ENCODE measurements at regions not wholly inside any gene's neighbourhood (a gene's known extent, or its start where the extent isn't known, plus 50 kb on each side); places are given as distances from the start of the nearest gene placed in this dataset.

DNA sequence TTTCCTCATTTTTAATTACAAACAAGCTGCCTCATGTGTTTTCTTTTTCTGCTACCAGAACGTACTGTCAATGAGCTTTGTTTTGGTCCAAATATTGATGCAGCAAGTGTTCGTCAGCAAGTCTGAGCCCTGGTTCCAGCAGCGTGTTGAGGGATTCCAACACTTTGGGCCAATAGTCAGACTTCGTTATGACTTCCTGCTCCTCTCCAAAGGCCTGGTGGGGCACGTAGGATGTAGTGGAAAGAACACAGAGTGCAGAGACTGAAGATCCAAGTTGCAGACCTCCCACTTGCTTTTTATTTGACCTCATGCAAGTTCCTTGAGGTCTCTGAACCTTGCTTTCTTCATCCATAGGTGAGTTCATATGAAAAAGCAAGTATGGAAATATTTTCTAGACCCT, 138.2 kb downstream of the BBOX1 start:
- Histone ChIP-seq H3K36me3 (ENCODE audit: control insufficient read depth, insufficient read depth, low read length) (no peaks in the 10 kb centered on the region), H2AK5ac (ENCODE audit: low read length) (no peak overlapping the region), H3K27ac (ENCODE audit: low read depth, low read length) (no peak overlapping the region), H4K5ac (ENCODE audit: low read length) (no peak overlapping the region), H2BK15ac (replicated peaks; ENCODE audit: low read depth) (no peak overlapping the region), H3K4me1 (ENCODE audit: control insufficient read depth, low read depth, low read length) (no peaks in the 10 kb centered on the region), H3K56ac (ENCODE audit: low read length) (no peak overlapping the region), H3K9ac (ENCODE audit: low read length) (no peak overlapping the region), H3K79me2 (ENCODE audit: control insufficient read depth, insufficient read depth, low read length) (no peaks in the 10 kb centered on the region), H3K4me2 (ENCODE audit: low read length) (no peak overlapping the region), H3K4ac (ENCODE audit: low read depth, low read length) (no peak overlapping the region), H3K18ac (ENCODE audit: low read length) (no peak overlapping the region), H4K8ac (ENCODE audit: low read depth, low read length) (no peak overlapping the region), H3K23ac (ENCODE audit: low read length) (no peak overlapping the region), H2BK5ac (ENCODE audit: low read length) (no peak overlapping the region), H3K27me3 (ENCODE audit: insufficient read depth, low read length, poor library complexity) (no peaks in the 10 kb centered on the region), H3K79me1 (ENCODE audit: low read length) (no peaks in the 10 kb centered on the region), H3K4me3 (ENCODE audit: low read length) (no peak overlapping the region), H2BK120ac (ENCODE audit: low read depth, low read length) (no peak overlapping the region)
- WGBS (ENCODE audit: extremely low coverage, insufficient coverage, low lambda C conversion rate), result no CpG with 5 or more reads among the region's 5 CpGs
- no peak for DNase-seq

Measured in mesendoderm (in vitro differentiated cells).